ENCODE measurements at regions not wholly inside any gene's neighbourhood (a gene's known extent, or its start where the extent isn't known, plus 50 kb on each side); places are given as distances from the start of the nearest gene placed in this dataset.

GRCh38 chr21:16194788-16195537 is 465.2 kb downstream of the USP25 start:
- no peak for DNase-seq (ENCODE audit: low spot score in 2 of 2)
- H3K4me3 ChIP-seq (ENCODE audit: low read depth, poor library complexity, severe bottlenecking): no peak overlapping the region
- 34 to 43% methylated on average over 9 of the region's 9 CpGs for WGBS, 2 donors
- TF ChIP-seq, protein P1, sequence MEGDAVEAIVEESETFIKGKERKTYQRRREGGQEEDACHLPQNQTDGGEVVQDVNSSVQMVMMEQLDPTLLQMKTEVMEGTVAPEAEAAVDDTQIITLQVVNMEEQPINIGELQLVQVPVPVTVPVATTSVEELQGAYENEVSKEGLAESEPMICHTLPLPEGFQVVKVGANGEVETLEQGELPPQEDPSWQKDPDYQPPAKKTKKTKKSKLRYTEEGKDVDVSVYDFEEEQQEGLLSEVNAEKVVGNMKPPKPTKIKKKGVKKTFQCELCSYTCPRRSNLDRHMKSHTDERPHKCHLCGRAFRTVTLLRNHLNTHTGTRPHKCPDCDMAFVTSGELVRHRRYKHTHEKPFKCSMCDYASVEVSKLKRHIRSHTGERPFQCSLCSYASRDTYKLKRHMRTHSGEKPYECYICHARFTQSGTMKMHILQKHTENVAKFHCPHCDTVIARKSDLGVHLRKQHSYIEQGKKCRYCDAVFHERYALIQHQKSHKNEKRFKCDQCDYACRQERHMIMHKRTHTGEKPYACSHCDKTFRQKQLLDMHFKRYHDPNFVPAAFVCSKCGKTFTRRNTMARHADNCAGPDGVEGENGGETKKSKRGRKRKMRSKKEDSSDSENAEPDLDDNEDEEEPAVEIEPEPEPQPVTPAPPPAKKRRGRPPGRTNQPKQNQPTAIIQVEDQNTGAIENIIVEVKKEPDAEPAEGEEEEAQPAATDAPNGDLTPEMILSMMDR (IDR thresholded peaks at IDR 0.05): no peak
- TF ChIP-seq POLR2A (IDR thresholded peaks at IDR 0.05): no peak
- intact Hi-C loops (cut with DNase I; ENCODE audit: low total_unique reads): no loop called here

DNA sequence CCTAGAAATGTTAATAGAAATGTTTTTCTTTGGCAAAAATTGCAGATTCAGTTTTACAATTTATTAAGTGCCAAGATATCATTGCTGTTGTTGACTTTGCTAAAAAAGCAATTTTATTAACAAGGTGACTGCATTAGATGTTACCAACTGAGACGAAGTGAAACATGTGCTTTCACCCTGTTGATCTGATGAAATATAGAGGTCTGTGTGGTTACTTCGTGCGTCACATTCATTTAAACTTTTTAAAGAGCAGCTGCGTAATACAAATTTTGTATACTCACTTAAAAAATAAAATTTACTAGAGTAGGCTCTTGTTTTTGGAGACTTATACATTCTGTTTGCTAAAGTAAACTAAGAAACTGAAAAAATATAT is 465.7 kb downstream of the USP25 start:
- intact Hi-C loops (cut with DNase I; ENCODE audit: low total_unique reads): no loop called here
- no peak for DNase-seq (ENCODE audit: low spot score in 2 of 2)
- WGBS, 2 donors: 43 to 45% methylated on average over 4 of the region's 4 CpGs
- TF ChIP-seq POLR2A (IDR thresholded peaks at IDR 0.05): no peak
- TF ChIP-seq, protein P1 (IDR thresholded peaks at IDR 0.05): no peak
- no peak overlapping the region for H3K4me3 ChIP-seq (ENCODE audit: low read depth, poor library complexity, severe bottlenecking)

GRCh38 chr21:16196001-16196400 is 466.2 kb downstream of the USP25 start:
- whole genome bisulfite sequencing, 2 donors: 50 to 54% methylated on average over 2 of the region's 2 CpGs
- H3K4me3 ChIP-seq (ENCODE audit: low read depth, poor library complexity, severe bottlenecking): no peak overlapping the region
- TF ChIP-seq POLR2A (IDR thresholded peaks at IDR 0.05): no peak
- TF ChIP-seq, protein P1 (IDR thresholded peaks at IDR 0.05): no peak
- no peak for DNase-seq (ENCODE audit: low spot score in 2 of 2)
- intact Hi-C loops (cut with DNase I; ENCODE audit: low total_unique reads): no loop called here

GRCh38 chr21:16198546-16198945 is 468.8 kb downstream of the USP25 start:
- no peak for DNase-seq (ENCODE audit: low spot score in 2 of 2)
- intact Hi-C loops (cut with DNase I; ENCODE audit: low total_unique reads): no loop called here
- TF ChIP-seq, protein P1 (IDR thresholded peaks at IDR 0.05): no peak
- no peak for TF ChIP-seq POLR2A (IDR thresholded peaks at IDR 0.05)
- WGBS, 2 donors: 65 to 86% methylated on average over 3 of the region's 3 CpGs
- no peak overlapping the region for H3K4me3 ChIP-seq (ENCODE audit: low read depth, poor library complexity, severe bottlenecking)

DNA sequence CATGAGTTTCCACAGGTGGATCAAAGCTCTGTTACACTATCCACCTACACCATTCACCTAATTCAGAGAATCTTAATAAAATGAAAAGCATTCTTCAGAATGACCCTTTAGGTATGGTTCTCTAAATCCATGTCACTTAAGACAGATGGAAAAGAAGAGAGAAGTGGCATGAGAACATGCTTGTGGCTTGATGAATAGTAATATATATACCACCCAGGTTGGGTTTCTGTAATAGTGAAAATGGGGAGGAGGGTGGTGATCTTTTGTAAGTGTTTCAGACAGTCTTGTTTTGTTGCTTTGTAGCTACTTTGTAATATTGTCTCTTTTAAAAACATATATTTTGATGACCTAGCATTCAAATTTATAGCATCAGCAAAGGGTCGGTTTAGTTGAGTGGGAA is 469.8 kb downstream of the USP25 start:
- no peak for DNase-seq (ENCODE audit: low spot score in 2 of 2)
- TF ChIP-seq, protein P1 (IDR thresholded peaks at IDR 0.05): no peak
- TF ChIP-seq POLR2A (IDR thresholded peaks at IDR 0.05): no peak
- intact Hi-C loops (cut with DNase I; ENCODE audit: low total_unique reads): no loop called here
- WGBS, 2 donors: 70 to 74% methylated on average over 1 of the region's 1 CpG
- H3K4me3 ChIP-seq (ENCODE audit: low read depth, poor library complexity, severe bottlenecking): no peak overlapping the region

DNA sequence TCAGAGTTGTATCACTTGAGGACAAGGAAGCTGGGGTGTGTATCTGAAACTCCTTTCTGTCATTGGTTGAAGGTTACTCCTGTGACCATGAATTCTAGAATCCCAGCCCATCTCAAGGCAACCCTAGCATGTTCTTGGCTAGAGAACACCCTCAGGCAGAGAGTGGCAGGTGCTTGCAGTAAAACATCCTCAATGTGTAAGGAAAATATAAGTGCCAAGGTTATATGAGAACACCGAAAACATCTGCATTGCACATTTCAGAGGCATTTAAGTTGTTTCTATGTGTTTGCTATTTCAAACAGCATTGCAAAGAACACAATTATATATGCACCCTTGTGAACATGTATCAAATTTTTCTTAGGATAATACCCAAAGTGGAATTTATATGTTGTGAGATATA is 471.9 kb downstream of the USP25 start:
- DNase-seq (ENCODE audit: low spot score in 2 of 2): no peak
- no peak overlapping the region for H3K4me3 ChIP-seq (ENCODE audit: low read depth, poor library complexity, severe bottlenecking)
- intact Hi-C loops (cut with DNase I; ENCODE audit: low total_unique reads): no loop called here
- WGBS, 2 donors: 84% methylated on average over 1 of the region's 1 CpG
- TF ChIP-seq POLR2A (IDR thresholded peaks at IDR 0.05): no peak
